HG03135 (cell line): ENCODE measurements at regions not wholly inside any gene's neighbourhood (a gene's known extent, or its start where the extent isn't known, plus 50 kb on each side); places are given as distances from the start of the nearest gene placed in this dataset.
"Not testable (repeated sequence)": the region's sequence is repeated elsewhere in the genome, so short reads cannot be mapped to it uniquely, and the experiment has no call there.

Experiments
- ATAC-seq: cut with Tn5 transposase; IDR thresholded peaks from one replicate; pipeline ENCODE4 v1.9.1; 2021; ENCODE audit warnings: mild to moderate bottlenecking, moderate library complexity; ENCODE audit not compliant: unreplicated experiment

DNA sequence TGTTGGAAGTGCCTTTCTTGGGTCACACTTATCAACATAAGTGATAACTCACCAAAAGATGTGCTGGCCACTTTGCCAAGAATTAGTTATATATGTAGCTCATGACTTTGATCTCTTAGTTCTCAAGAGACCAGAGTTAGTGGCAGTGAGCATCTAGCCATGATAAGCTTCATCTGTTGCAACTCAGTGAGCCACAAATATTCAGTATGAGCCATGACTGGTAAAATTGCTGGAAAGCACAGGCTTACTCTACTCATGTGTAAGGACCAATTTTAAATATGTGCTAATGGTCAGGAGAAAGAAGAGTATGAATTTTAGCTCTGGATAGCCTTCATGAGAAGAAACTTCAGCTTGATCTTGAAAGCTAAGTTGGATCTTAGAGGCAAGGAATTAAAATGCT is 59.4 kb upstream of the TLL1 start:
- ATAC-seq: no peak

DNA sequence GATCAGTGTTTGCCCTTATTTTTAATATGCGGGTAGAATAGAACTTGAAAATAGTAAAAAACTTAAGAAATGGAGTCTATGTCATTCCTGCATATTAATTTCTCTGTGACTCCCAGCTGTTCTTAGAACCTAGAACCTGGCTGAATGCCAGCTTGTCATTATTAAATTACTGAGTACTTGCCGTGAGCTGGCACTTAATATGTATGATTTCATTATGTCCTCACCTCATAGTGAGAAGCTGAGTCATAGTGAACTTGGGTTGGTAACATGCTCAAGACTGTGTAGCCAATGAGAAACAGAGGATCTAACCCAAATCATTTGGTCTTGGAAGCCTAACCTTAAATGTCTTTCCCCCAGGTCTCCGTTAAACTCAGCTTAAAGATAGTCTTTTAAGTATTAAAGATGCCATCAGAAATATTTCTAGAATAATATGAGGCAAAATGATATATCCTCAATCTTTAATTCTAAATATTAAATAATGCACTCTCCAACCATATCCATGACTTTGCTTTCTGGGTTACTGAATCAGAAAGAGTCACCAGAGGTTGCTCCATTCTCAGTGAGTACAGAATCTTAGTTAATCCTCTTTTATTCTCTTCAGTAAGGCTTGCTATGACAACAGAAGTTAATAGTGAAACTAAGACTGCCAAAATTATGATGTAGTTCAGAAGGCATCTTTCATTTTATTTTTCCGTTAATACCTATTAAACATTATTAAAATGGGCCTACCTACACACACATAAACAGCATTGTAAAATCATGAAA is 58.6 kb upstream of the TLL1 start:
- no peak for ATAC-seq

DNA sequence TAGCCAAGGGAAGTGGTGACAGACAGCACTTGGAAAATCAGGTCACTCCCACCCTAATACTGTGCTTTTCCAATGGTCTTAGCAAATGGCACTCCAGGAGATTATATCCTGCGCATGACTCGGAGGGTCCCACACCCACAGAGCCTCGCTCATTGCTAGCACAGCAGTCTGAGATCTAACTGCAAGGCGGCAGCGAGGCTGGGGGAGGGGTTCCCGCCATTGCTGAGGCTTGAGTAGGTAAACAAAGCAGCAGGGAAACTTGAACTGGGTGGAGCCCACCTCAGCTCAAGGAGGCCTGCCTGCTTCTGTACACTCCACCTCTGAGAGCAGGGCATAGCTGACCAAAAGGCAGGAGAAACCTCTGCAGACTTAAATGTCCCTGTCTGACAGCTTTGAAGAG is 53.9 kb upstream of the TLL1 start:
- ATAC-seq: not testable (repeated sequence)
